ENCODE measurements at regions not wholly inside any gene's neighbourhood (a gene's known extent, or its start where the extent isn't known, plus 50 kb on each side); places are given as distances from the start of the nearest gene placed in this dataset.
A peak's percentile ranks its signal among the peaks of the same experiment; 100 is the strongest.

DNA sequence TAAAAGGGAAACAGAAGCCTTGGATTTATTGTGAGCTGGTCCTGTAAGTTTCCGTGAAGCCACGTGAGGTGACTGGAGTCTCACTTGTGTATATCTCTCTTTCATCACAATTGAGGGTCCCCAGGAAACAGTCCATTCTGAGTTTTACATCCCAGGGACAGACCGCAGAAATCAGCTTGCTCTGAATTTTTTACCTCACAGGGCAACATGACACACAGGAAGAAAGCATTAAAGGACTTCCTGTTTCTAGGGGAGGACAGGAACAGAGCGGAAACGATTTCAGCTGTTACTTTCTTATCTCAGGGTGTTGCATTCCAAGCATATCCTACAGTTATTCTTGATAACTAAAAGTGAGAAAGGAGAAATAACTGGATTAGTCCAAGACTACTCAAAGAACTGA, 553.5 kb downstream of the TRAM1L1 start:
- Histone ChIP-seq H3K27ac (no peak overlapping the region), H3K9me3 (ENCODE audit: low read depth) (no peaks in the 10 kb centered on the region), H3K36me3 (no peaks in the 10 kb centered on the region), H3K27me3 (no peaks in the 10 kb centered on the region), H3K4me3 (no peak overlapping the region), H3K4me1 (ENCODE audit: low read depth) (no peaks in the 10 kb centered on the region)
- TF ChIP-seq, protein P1, sequence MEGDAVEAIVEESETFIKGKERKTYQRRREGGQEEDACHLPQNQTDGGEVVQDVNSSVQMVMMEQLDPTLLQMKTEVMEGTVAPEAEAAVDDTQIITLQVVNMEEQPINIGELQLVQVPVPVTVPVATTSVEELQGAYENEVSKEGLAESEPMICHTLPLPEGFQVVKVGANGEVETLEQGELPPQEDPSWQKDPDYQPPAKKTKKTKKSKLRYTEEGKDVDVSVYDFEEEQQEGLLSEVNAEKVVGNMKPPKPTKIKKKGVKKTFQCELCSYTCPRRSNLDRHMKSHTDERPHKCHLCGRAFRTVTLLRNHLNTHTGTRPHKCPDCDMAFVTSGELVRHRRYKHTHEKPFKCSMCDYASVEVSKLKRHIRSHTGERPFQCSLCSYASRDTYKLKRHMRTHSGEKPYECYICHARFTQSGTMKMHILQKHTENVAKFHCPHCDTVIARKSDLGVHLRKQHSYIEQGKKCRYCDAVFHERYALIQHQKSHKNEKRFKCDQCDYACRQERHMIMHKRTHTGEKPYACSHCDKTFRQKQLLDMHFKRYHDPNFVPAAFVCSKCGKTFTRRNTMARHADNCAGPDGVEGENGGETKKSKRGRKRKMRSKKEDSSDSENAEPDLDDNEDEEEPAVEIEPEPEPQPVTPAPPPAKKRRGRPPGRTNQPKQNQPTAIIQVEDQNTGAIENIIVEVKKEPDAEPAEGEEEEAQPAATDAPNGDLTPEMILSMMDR (IDR thresholded peaks at IDR 0.05; ENCODE audit: low read depth, low read length), result no peak
- peak in 1 of 2 donors; percentile 2 for DNase-seq (ENCODE audit: low read depth in 1 of 2, low spot score in 1 of 2)

DNA sequence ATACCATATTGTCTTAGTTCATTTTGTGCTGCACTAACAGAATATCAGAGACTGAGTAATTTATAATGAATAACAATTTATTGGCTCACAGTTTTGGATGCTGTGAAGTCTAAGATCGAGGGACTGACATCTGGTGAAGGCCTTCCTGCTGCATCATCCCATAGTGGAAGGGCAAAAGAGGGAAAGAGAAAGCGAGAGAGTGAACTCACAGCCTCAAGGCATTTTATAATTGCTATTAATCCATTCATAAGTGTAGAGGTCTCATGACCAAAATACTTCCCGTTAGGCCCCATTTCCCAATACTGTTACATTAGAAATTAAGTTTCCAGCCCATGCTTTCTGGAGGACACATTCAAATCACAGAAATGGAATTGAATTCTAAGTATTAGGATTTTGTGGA, 554.4 kb downstream of the TRAM1L1 start:
- TF ChIP-seq, protein P1 (IDR thresholded peaks at IDR 0.05; ENCODE audit: low read depth, low read length), result no peak
- Histone ChIP-seq H3K27me3 (no peaks in the 10 kb centered on the region), H3K27ac (no peak overlapping the region), H3K4me3 (no peak overlapping the region), H3K9me3 (ENCODE audit: low read depth) (no peaks in the 10 kb centered on the region), H3K4me1 (ENCODE audit: low read depth) (no peaks in the 10 kb centered on the region), H3K36me3 (no peaks in the 10 kb centered on the region)
- no peak for DNase-seq (ENCODE audit: low read depth in 1 of 2, low spot score in 1 of 2)

DNA sequence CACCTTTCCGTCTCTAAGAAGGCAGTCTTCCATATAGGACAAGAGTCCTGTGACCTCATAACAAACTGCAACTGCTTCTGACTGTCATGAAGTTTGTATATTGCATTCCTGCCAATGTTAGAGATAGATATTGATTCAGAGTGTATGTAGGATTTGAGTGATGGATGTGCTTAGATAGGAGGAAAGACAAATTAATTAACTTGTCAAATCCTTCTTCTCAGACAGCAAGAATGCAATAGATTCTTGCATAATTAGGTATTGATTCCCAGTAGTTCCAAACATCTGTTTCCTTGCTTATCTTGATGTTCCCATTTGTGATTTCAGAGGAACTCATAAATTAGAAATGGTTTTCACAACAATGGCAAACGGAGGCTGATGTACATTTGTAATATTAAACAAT, 555.3 kb downstream of the TRAM1L1 start:
- no peak for DNase-seq (ENCODE audit: low read depth in 1 of 2, low spot score in 1 of 2)
- H3K4me1 ChIP-seq (ENCODE audit: low read depth), result no peaks in the 10 kb centered on the region
- TF ChIP-seq, protein P1 (IDR thresholded peaks at IDR 0.05; ENCODE audit: low read depth, low read length), result no peak
- H3K36me3 ChIP-seq, result no peaks in the 10 kb centered on the region
- no peak overlapping the region for H3K4me3 ChIP-seq
- H3K27me3 ChIP-seq, result no peaks in the 10 kb centered on the region
- no peak overlapping the region for H3K27ac ChIP-seq
- no peaks in the 10 kb centered on the region for H3K9me3 ChIP-seq (ENCODE audit: low read depth)

DNA sequence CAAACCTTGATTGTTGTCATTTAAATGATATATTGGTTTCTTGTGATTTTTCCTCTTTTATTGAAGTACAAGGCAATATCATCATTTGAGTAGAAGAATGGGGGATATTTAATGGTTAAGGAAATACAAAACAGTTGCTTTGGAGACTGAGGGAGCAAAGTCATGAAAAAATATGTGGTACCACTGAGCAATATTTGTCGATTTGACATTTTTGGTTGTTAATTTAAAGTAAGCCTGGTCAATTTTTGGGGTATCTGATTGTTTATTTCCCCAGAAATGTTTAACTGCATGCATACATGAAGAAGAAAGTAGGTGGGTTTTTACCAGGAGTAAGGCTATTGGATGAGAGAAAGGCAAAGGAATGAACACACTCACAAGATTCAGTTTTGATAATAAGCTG, 556.2 kb downstream of the TRAM1L1 start:
- no peak for DNase-seq (ENCODE audit: low read depth in 1 of 2, low spot score in 1 of 2)

DNA sequence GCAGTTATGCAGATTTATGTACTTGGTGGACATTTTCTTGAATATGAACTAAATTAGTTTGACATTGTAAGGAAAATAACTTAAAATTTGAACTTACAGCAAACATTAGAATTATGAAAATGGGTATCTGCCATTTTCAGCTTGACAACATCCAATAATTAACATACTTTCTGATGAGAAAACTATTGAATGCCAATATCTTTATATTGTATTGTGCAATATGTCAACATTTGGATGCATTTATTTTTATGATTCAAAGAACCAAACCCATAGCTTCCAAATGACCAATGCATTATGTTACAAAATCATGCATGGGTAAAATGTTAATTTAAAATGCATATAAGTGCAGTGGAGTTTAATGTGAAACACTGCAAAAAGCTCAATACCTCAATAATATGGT, 562.5 kb downstream of the TRAM1L1 start:
- H3K27me3 ChIP-seq, result no peaks in the 10 kb centered on the region
- H3K4me1 ChIP-seq (ENCODE audit: low read depth), result no peaks in the 10 kb centered on the region
- H3K4me3 ChIP-seq, result no peak overlapping the region
- no peak overlapping the region for H3K27ac ChIP-seq
- TF ChIP-seq, protein P1 (IDR thresholded peaks at IDR 0.05; ENCODE audit: low read depth, low read length), result no peak
- H3K9me3 ChIP-seq (ENCODE audit: low read depth), result no peaks in the 10 kb centered on the region
- no peak for DNase-seq (ENCODE audit: low read depth in 1 of 2, low spot score in 1 of 2)
- H3K36me3 ChIP-seq, result no peaks in the 10 kb centered on the region

More for the DNA sequence above, 556.2 kb downstream of the TRAM1L1 start:
- no peaks in the 10 kb centered on the region for H3K9me3 ChIP-seq (ENCODE audit: low read depth)
- TF ChIP-seq, protein P1 (IDR thresholded peaks at IDR 0.05; ENCODE audit: low read depth, low read length), result no peak
- no peaks in the 10 kb centered on the region for H3K36me3 ChIP-seq
- H3K4me1 ChIP-seq (ENCODE audit: low read depth), result no peaks in the 10 kb centered on the region
- H3K4me3 ChIP-seq, result no peak overlapping the region
- H3K27me3 ChIP-seq, result no peaks in the 10 kb centered on the region
- H3K27ac ChIP-seq, result no peak overlapping the region

DNA sequence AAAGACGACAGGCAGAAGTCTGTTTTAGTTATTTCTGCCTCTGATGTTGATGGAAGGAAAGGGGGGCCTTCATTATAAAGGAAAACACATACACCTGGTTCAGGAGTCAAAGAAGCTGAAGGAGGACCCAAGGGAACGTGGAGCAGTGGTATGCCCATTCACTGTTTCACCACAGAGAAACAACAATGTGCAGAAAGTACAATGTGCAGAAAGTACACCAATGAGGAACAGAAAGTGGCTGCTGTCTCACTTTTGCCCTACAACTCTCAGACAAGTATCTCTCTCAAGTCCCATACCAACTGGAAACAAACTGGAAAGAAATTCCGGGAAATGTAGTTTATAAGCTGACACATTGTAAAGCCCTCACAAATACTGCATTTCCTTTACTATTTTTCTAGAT, 564.5 kb downstream of the TRAM1L1 start:
- no peaks in the 10 kb centered on the region for H3K36me3 ChIP-seq
- H3K4me1 ChIP-seq (ENCODE audit: low read depth), result no peaks in the 10 kb centered on the region
- no peak overlapping the region for H3K27ac ChIP-seq
- H3K9me3 ChIP-seq (ENCODE audit: low read depth), result no peaks in the 10 kb centered on the region
- no peak for DNase-seq (ENCODE audit: low read depth in 1 of 2, low spot score in 1 of 2)
- no peak overlapping the region for H3K4me3 ChIP-seq
- TF ChIP-seq, protein P1 (IDR thresholded peaks at IDR 0.05; ENCODE audit: low read depth, low read length), result no peak
- no peaks in the 10 kb centered on the region for H3K27me3 ChIP-seq
